MM.1S (cell line): ENCODE measurements at regions not wholly inside any gene's neighbourhood (a gene's known extent, or its start where the extent isn't known, plus 50 kb on each side); places are given as distances from the start of the nearest gene placed in this dataset.

ENCODE experiments used
- DNase-seq: peaks from one replicate; pipeline ENCODE4 v3.0.0-alpha.2; 2015
- H2AFZ ChIP-seq: fragments of 300-600 bp; sonication (generic); 2 replicates; pipeline ENCODE4 v1.6.0; 2016; ENCODE audit warnings: antibody characterized with exemption, low read length
- H3F3A ChIP-seq: fragments of 300-600 bp; sonication (generic); 2 replicates; pipeline ENCODE4 v1.6.1; 2016; ENCODE audit warnings: mild to moderate bottlenecking, antibody characterized with exemption, low read length, moderate library complexity, mixed read lengths; ENCODE audit not compliant: insufficient read depth
- H3K27ac ChIP-seq: fragments of 300-600 bp; sonication (generic); 2 replicates; pipeline ENCODE4 v1.5.1; 2016; ENCODE audit warnings: mild to moderate bottlenecking, low read length
- H3K27me3 ChIP-seq: fragments of 300-600 bp; sonication (generic); replicated peaks from 2 replicates; pipeline ENCODE4 v1.6.0; 2016; ENCODE audit warnings: low read length; ENCODE audit not compliant: insufficient read depth
- H3K36me3 ChIP-seq: fragments of 300-600 bp; sonication (generic); replicated peaks from 2 replicates; pipeline ENCODE4 v1.6.1; 2016; ENCODE audit warnings: mild to moderate bottlenecking, low read length, mixed read lengths; ENCODE audit not compliant: insufficient read depth
- H3K4me1 ChIP-seq: fragments of 300-600 bp; sonication (generic); 2 replicates; pipeline ENCODE4 v1.6.1; 2016; ENCODE audit warnings: low read length, mixed read lengths
- H3K4me2 ChIP-seq: fragments of 300-600 bp; sonication (generic); 2 replicates; pipeline ENCODE4 v1.6.0; 2016; ENCODE audit warnings: low read depth, low read length
- H3K4me3 ChIP-seq: fragments of 300-600 bp; sonication (generic); 2 replicates; pipeline ENCODE4 v1.5.1; 2016; ENCODE audit warnings: low read length, mixed read lengths
- H3K79me2 ChIP-seq: fragments of 300-600 bp; sonication (generic); 2 replicates; pipeline ENCODE4 v1.6.1; 2016; ENCODE audit warnings: mixed run types, low read length, mixed read lengths
- H3K9ac ChIP-seq: fragments of 300-600 bp; sonication (generic); 2 replicates; pipeline ENCODE4 v1.6.1; 2016; ENCODE audit warnings: low read length, mixed read lengths
- H3K9me2 ChIP-seq: fragments of 300-600 bp; sonication (generic); replicated peaks from 2 replicates; pipeline ENCODE4 v1.6.1; 2016; ENCODE audit warnings: mild to moderate bottlenecking, low read length, mixed read lengths; ENCODE audit not compliant: insufficient read depth
- H3K9me3 ChIP-seq: fragments of 300-600 bp; sonication (generic); replicated peaks from 2 replicates; pipeline ENCODE4 v1.6.1; 2016; ENCODE audit warnings: mild to moderate bottlenecking, low read length, mixed read lengths; ENCODE audit not compliant: insufficient read depth
- H4K20me1 ChIP-seq: fragments of 300-600 bp; sonication (generic); 2 replicates; pipeline ENCODE4 v1.6.1; 2016; ENCODE audit warnings: mild to moderate bottlenecking, low read length, moderate library complexity, mixed read lengths; ENCODE audit not compliant: insufficient read depth
- EZH2 ChIP-seq: fragments of 300-600 bp; sonication (generic); optimal IDR thresholded peaks from 2 replicates; pipeline ENCODE3; 2017; ENCODE audit warnings: low read depth, mild to moderate bottlenecking, antibody characterized with exemption, low read length, mixed read lengths
- EZH2phosphoT487 ChIP-seq: fragments of 300-600 bp; sonication (generic); IDR thresholded peaks from 2 replicates; pipeline ENCODE4 v1.6.1; 2018; ENCODE audit warnings: antibody characterized with exemption, low read length
- TF ChIP-seq, protein P1 (sequence below): fragments of 300-600 bp; sonication (generic); IDR thresholded peaks from 2 replicates; pipeline ENCODE4 v1.5.1; 2016; ENCODE audit warnings: antibody characterized with exemption, low read length, mixed read lengths

DNA sequence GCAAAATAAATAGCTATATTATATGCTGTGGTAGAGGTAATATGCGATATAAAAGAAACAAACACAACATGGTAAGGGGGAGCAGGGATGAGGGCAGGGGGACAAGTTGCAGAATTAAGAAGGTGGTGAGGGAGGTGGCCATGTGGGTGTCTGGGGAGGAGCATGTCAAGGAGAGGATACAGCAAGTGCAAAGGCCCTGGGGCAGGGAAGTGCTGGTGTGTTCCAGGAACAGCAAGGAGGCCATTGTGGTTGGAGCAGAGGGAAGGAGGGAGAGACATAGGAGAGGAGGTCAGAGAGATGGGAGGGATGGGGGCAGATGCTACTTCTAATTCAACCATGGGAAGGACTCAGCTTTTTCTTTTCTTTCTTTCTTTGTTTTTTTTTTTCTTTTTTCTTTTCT, 161.2 kb upstream of the IGSF21 start:
- H3K79me2 ChIP-seq: no peaks in the 10 kb centered on the region
- H4K20me1 ChIP-seq: no peaks in the 10 kb centered on the region
- H2AFZ ChIP-seq: no peak overlapping the region
- no peak for DNase-seq
- no peaks in the 10 kb centered on the region for H3K4me1 ChIP-seq
- TF ChIP-seq, protein P1, sequence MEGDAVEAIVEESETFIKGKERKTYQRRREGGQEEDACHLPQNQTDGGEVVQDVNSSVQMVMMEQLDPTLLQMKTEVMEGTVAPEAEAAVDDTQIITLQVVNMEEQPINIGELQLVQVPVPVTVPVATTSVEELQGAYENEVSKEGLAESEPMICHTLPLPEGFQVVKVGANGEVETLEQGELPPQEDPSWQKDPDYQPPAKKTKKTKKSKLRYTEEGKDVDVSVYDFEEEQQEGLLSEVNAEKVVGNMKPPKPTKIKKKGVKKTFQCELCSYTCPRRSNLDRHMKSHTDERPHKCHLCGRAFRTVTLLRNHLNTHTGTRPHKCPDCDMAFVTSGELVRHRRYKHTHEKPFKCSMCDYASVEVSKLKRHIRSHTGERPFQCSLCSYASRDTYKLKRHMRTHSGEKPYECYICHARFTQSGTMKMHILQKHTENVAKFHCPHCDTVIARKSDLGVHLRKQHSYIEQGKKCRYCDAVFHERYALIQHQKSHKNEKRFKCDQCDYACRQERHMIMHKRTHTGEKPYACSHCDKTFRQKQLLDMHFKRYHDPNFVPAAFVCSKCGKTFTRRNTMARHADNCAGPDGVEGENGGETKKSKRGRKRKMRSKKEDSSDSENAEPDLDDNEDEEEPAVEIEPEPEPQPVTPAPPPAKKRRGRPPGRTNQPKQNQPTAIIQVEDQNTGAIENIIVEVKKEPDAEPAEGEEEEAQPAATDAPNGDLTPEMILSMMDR: no peak
- TF ChIP-seq EZH2phosphoT487: no peak
- no peak for TF ChIP-seq EZH2
- no peaks in the 10 kb centered on the region for H3K36me3 ChIP-seq
- no peak overlapping the region for H3K4me2 ChIP-seq
- H3F3A ChIP-seq: no peaks in the 10 kb centered on the region
- H3K27ac ChIP-seq: no peak overlapping the region
- no peaks in the 10 kb centered on the region for H3K9me2 ChIP-seq
- no peaks in the 10 kb centered on the region for H3K9me3 ChIP-seq
- H3K9ac ChIP-seq: no peak overlapping the region
- peaks cover 82% of the 10 kb centered on the region for H3K27me3 ChIP-seq
- H3K4me3 ChIP-seq: no peak overlapping the region

DNA sequence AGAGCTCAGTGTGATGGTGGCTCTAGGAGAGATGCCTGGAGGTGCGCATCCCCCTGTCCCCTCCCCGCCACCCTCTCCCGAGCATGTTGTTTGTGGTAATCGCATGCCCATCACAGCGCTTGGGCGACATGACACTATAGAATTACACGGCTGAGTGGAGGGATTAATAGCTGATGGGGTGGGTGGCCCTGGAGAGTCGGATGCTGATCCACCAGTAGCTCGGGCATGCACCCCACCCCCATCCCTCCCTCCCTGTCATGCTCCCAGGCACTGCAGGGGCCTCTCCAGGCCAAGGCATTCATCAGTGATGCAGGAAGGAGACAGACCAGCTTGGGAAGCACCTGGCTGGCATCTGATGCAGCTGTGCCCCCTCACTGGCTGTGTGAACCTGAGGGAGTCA, 159.0 kb upstream of the IGSF21 start:
- no peak for DNase-seq
- TF ChIP-seq EZH2phosphoT487 (no peak), EZH2 (no peak)
- TF ChIP-seq, protein P1: no peak
- Histone ChIP-seq H3K4me1 (no peaks in the 10 kb centered on the region), H3K27ac (no peak overlapping the region), H3F3A (no peaks in the 10 kb centered on the region), H3K9ac (no peak overlapping the region), H2AFZ (no peak overlapping the region), H3K36me3 (no peaks in the 10 kb centered on the region), H3K9me3 (no peaks in the 10 kb centered on the region), H4K20me1 (no peaks in the 10 kb centered on the region), H3K4me3 (no peak overlapping the region), H3K9me2 (no peaks in the 10 kb centered on the region), H3K79me2 (no peaks in the 10 kb centered on the region), H3K27me3 (peaks cover 85% of the 10 kb centered on the region), H3K4me2 (no peak overlapping the region)

DNA sequence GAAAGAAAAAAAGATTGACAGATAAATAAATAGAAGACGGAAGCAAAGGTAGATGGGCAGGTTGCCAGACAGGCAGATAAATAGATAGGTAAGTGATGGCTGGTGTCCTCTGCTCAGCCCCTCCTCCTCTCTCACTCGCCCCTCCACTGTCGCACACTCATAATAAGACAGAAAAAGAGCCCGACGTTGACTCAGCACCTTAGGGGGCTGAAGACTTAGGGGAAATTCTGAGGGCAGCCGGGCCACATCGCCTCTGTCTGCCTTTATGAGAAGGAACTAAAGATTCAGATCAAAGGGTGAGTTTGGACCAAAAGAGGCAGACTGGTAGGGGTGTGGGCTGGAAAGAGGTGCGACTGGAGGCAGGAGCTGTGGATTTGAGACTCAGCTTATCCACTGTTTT, 158.1 kb upstream of the IGSF21 start:
- Histone ChIP-seq H3K27ac (no peak overlapping the region), H3K27me3 (peaks cover 82% of the 10 kb centered on the region), H3K9ac (no peak overlapping the region), H4K20me1 (no peaks in the 10 kb centered on the region), H3K79me2 (no peaks in the 10 kb centered on the region), H2AFZ (no peak overlapping the region), H3K36me3 (no peaks in the 10 kb centered on the region), H3K4me1 (no peaks in the 10 kb centered on the region), H3K4me2 (no peak overlapping the region), H3F3A (no peaks in the 10 kb centered on the region), H3K9me3 (no peaks in the 10 kb centered on the region), H3K4me3 (no peak overlapping the region), H3K9me2 (no peaks in the 10 kb centered on the region)
- no peak for DNase-seq
- TF ChIP-seq, protein P1: no peak

DNA sequence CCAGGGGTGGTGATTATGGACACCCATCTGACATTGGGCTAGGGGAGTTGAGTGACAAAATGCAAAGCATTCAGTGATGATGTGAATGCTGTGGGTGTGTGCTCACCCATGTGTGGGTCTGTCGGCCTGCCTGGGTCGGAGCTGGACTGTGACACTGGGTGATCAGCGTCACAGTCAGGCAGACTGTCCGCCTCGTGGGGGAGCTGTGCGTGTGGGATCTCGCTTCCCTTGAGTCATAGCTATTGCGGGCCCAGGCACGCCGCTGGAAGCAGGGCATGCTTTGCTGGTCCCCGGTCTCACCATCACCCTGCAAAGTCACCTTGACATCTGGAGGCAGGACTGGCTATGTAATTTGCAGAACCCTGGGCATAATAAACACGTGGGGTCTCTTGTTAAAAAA, 156.9 kb upstream of the IGSF21 start:
- Histone ChIP-seq H3K4me2 (no peak overlapping the region), H3K9ac (no peak overlapping the region), H3K27me3 (peaks cover 85% of the 10 kb centered on the region), H3K27ac (no peak overlapping the region), H3F3A (no peaks in the 10 kb centered on the region), H2AFZ (no peak overlapping the region), H3K9me3 (no peaks in the 10 kb centered on the region), H4K20me1 (no peaks in the 10 kb centered on the region), H3K9me2 (no peaks in the 10 kb centered on the region), H3K4me3 (no peak overlapping the region), H3K36me3 (no peaks in the 10 kb centered on the region), H3K4me1 (no peaks in the 10 kb centered on the region), H3K79me2 (no peaks in the 10 kb centered on the region)
- DNase-seq: no peak
- TF ChIP-seq EZH2phosphoT487: no peak
